ENCODE measurements at regions not wholly inside any gene's neighbourhood (a gene's known extent, or its start where the extent isn't known, plus 50 kb on each side); places are given as distances from the start of the nearest gene placed in this dataset.
"Not testable (repeated sequence)": the region's sequence is repeated elsewhere in the genome, so short reads cannot be mapped to it uniquely, and the experiment has no call there.

GRCh38 chr7:12028508-12028907 is 182.6 kb upstream of the TMEM106B start:
- H3K4me3 Mint-ChIP-seq, result no peak overlapping the region
- peaks cover 10% of the 10 kb centered on the region for H3K27me3 Mint-ChIP-seq
- H3K27ac Mint-ChIP-seq, result no peak overlapping the region
- H3K9me3 Mint-ChIP-seq, result no peaks in the 10 kb centered on the region
- H3K4me1 Mint-ChIP-seq (ENCODE audit: low read depth), result peaks cover 1% of the 10 kb centered on the region
- H3K36me3 Mint-ChIP-seq (ENCODE audit: low read depth), result no peaks in the 10 kb centered on the region
- no peak for DNase-seq

GRCh38 chr7:12030116-12030515 is 181.0 kb upstream of the TMEM106B start:
- H3K36me3 Mint-ChIP-seq (ENCODE audit: low read depth), result no peaks in the 10 kb centered on the region
- H3K27me3 Mint-ChIP-seq, result peaks cover 17% of the 10 kb centered on the region
- H3K27ac Mint-ChIP-seq, result no peak overlapping the region
- no peaks in the 10 kb centered on the region for H3K9me3 Mint-ChIP-seq
- DNase-seq, result no peak
- H3K4me1 Mint-ChIP-seq (ENCODE audit: low read depth), result peaks cover 1% of the 10 kb centered on the region
- no peak overlapping the region for H3K4me3 Mint-ChIP-seq

GRCh38 chr7:12031186-12031585 is 179.9 kb upstream of the TMEM106B start:
- peaks cover 17% of the 10 kb centered on the region for H3K27me3 Mint-ChIP-seq
- H3K4me3 Mint-ChIP-seq, result no peak overlapping the region
- no peak overlapping the region for H3K27ac Mint-ChIP-seq
- DNase-seq, result no peak
- no peaks in the 10 kb centered on the region for H3K9me3 Mint-ChIP-seq
- H3K4me1 Mint-ChIP-seq (ENCODE audit: low read depth), result peaks cover 1% of the 10 kb centered on the region
- no peaks in the 10 kb centered on the region for H3K36me3 Mint-ChIP-seq (ENCODE audit: low read depth)

- H3K4me3 Mint-ChIP-seq, result no peak overlapping the region
- H3K27ac Mint-ChIP-seq, result no peak overlapping the region
- H3K36me3 Mint-ChIP-seq (ENCODE audit: low read depth), result no peaks in the 10 kb centered on the region
- H3K27me3 Mint-ChIP-seq, result peaks cover 17% of the 10 kb centered on the region
- no peak for DNase-seq
- H3K4me1 Mint-ChIP-seq (ENCODE audit: low read depth), result peaks cover 1% of the 10 kb centered on the region
- no peaks in the 10 kb centered on the region for H3K9me3 Mint-ChIP-seq
These were observed 179.5 kb upstream of the TMEM106B start for GRCh38 chr7:12031638-12032037.

- peaks cover 1% of the 10 kb centered on the region for H3K4me1 Mint-ChIP-seq (ENCODE audit: low read depth)
- no peak for DNase-seq
- no peaks in the 10 kb centered on the region for H3K36me3 Mint-ChIP-seq (ENCODE audit: low read depth)
- H3K27ac Mint-ChIP-seq, result no peak overlapping the region
- H3K27me3 Mint-ChIP-seq, result peaks cover 17% of the 10 kb centered on the region
- H3K9me3 Mint-ChIP-seq, result no peaks in the 10 kb centered on the region
- H3K4me3 Mint-ChIP-seq, result no peak overlapping the region
These were observed 178.9 kb upstream of the TMEM106B start for GRCh38 chr7:12032146-12032545.

GRCh38 chr7:12043457-12043856 is 167.6 kb upstream of the TMEM106B start:
- not testable (repeated sequence) for H3K36me3 Mint-ChIP-seq (ENCODE audit: low read depth); H3K4me1 Mint-ChIP-seq (ENCODE audit: low read depth); H3K9me3 Mint-ChIP-seq; DNase-seq; H3K27ac Mint-ChIP-seq; H3K4me3 Mint-ChIP-seq
- H3K27me3 Mint-ChIP-seq, result peaks cover 21% of the 10 kb centered on the region

GRCh38 chr7:12052211-12052610 is 158.9 kb upstream of the TMEM106B start:
- no peak for DNase-seq
- H3K27ac Mint-ChIP-seq, result no peak overlapping the region
- H3K9me3 Mint-ChIP-seq, result peaks cover 9% of the 10 kb centered on the region
- H3K4me3 Mint-ChIP-seq, result no peak overlapping the region
- no peaks in the 10 kb centered on the region for H3K36me3 Mint-ChIP-seq (ENCODE audit: low read depth)
- H3K27me3 Mint-ChIP-seq, result peaks cover 10% of the 10 kb centered on the region
- H3K4me1 Mint-ChIP-seq (ENCODE audit: low read depth), result no peaks in the 10 kb centered on the region

- no peaks in the 10 kb centered on the region for H3K36me3 Mint-ChIP-seq (ENCODE audit: low read depth)
- H3K27ac Mint-ChIP-seq, result no peak overlapping the region
- no peak for DNase-seq
- H3K27me3 Mint-ChIP-seq, result peaks cover 9% of the 10 kb centered on the region
- no peaks in the 10 kb centered on the region for H3K4me1 Mint-ChIP-seq (ENCODE audit: low read depth)
- H3K4me3 Mint-ChIP-seq, result no peak overlapping the region
- H3K9me3 Mint-ChIP-seq, result peaks cover 12% of the 10 kb centered on the region
These were observed 157.5 kb upstream of the TMEM106B start for GRCh38 chr7:12053561-12053960.

GRCh38 chr7:12054830-12055229 is 156.3 kb upstream of the TMEM106B start:
- DNase-seq, result no peak
- Mint-ChIP-seq H3K4me3 (no peak overlapping the region), H3K27me3 (peaks cover 4% of the 10 kb centered on the region), H3K36me3 (ENCODE audit: low read depth) (no peaks in the 10 kb centered on the region), H3K9me3 (peaks cover 12% of the 10 kb centered on the region), H3K27ac (no peak overlapping the region), H3K4me1 (ENCODE audit: low read depth) (no peaks in the 10 kb centered on the region)

- H3K36me3 Mint-ChIP-seq (ENCODE audit: low read depth), result no peaks in the 10 kb centered on the region
- H3K9me3 Mint-ChIP-seq, result peaks cover 12% of the 10 kb centered on the region
- peaks cover 2% of the 10 kb centered on the region for H3K27me3 Mint-ChIP-seq
- H3K4me3 Mint-ChIP-seq, result no peak overlapping the region
- H3K27ac Mint-ChIP-seq, result no peak overlapping the region
- DNase-seq, result no peak
- H3K4me1 Mint-ChIP-seq (ENCODE audit: low read depth), result no peaks in the 10 kb centered on the region
These were observed 154.7 kb upstream of the TMEM106B start for GRCh38 chr7:12056381-12056780.

- DNase-seq, result no peak
- Mint-ChIP-seq H3K27ac (no peak overlapping the region), H3K4me3 (no peak overlapping the region), H3K4me1 (ENCODE audit: low read depth) (no peaks in the 10 kb centered on the region), H3K36me3 (ENCODE audit: low read depth) (no peaks in the 10 kb centered on the region), H3K27me3 (no peaks in the 10 kb centered on the region), H3K9me3 (peaks cover 12% of the 10 kb centered on the region)
These were observed 154.1 kb upstream of the TMEM106B start for GRCh38 chr7:12056977-12057376.

GRCh38 chr7:12062062-12062461 is 149.0 kb upstream of the TMEM106B start:
- Mint-ChIP-seq H3K4me1 (ENCODE audit: low read depth) (peaks cover 15% of the 10 kb centered on the region), H3K27me3 (no peaks in the 10 kb centered on the region), H3K27ac (no peak overlapping the region), H3K36me3 (ENCODE audit: low read depth) (no peaks in the 10 kb centered on the region), H3K4me3 (no peak overlapping the region), H3K9me3 (peaks cover 4% of the 10 kb centered on the region)
- no peak for DNase-seq

- H3K4me3 Mint-ChIP-seq, result no peak overlapping the region
- peaks cover 20% of the 10 kb centered on the region for H3K4me1 Mint-ChIP-seq (ENCODE audit: low read depth)
- no peaks in the 10 kb centered on the region for H3K9me3 Mint-ChIP-seq
- no peaks in the 10 kb centered on the region for H3K27me3 Mint-ChIP-seq
- no peak overlapping the region for H3K27ac Mint-ChIP-seq
- no peak for DNase-seq
- no peaks in the 10 kb centered on the region for H3K36me3 Mint-ChIP-seq (ENCODE audit: low read depth)
These were observed 146.4 kb upstream of the TMEM106B start for GRCh38 chr7:12064586-12065127.

- peaks cover 20% of the 10 kb centered on the region for H3K4me1 Mint-ChIP-seq (ENCODE audit: low read depth)
- H3K9me3 Mint-ChIP-seq, result no peaks in the 10 kb centered on the region
- H3K27me3 Mint-ChIP-seq, result no peaks in the 10 kb centered on the region
- H3K36me3 Mint-ChIP-seq (ENCODE audit: low read depth), result no peaks in the 10 kb centered on the region
- peak overlapping the region; percentile 86 for H3K27ac Mint-ChIP-seq
- no peak overlapping the region for H3K4me3 Mint-ChIP-seq
- DNase-seq, result no peak
These were observed 145.1 kb upstream of the TMEM106B start for GRCh38 chr7:12066004-12066403.

- H3K9me3 Mint-ChIP-seq, result no peaks in the 10 kb centered on the region
- no peak overlapping the region for H3K4me3 Mint-ChIP-seq
- H3K27ac Mint-ChIP-seq, result peak overlapping the region; percentile 86
- no peak for DNase-seq
- no peaks in the 10 kb centered on the region for H3K27me3 Mint-ChIP-seq
- no peaks in the 10 kb centered on the region for H3K36me3 Mint-ChIP-seq (ENCODE audit: low read depth)
- H3K4me1 Mint-ChIP-seq (ENCODE audit: low read depth), result peaks cover 20% of the 10 kb centered on the region
These were observed 144.6 kb upstream of the TMEM106B start for GRCh38 chr7:12066521-12066920.

All from activated T-cell treated with anti-CD3 and anti-CD28 coated beads, Interleukin-2, amount 50 U/mL, for 24 hours (primary cell).